Endometrial microvascular endothelial cells (primary cell): ENCODE measurements at regions not wholly inside any gene's neighbourhood (a gene's known extent, or its start where the extent isn't known, plus 50 kb on each side); places are given as distances from the start of the nearest gene placed in this dataset.

Experiments
- in situ Hi-C: cut with HindIII; loops from 2 replicates; pipeline ENCODE4 v1.10.0; 2017; ENCODE audit warnings: low sequenced_read_pairs, low pct_unique_long_range_greater_than_20kb; ENCODE audit errors: inconsistent ontology term

GRCh38 chr5:68499987-68500386 lies 284.4 kb downstream of the PIK3R1 start:
- in situ Hi-C loops: no loop called here

GRCh38 chr5:68500813-68501212 lies 285.3 kb downstream of the PIK3R1 start:
- in situ Hi-C loops: no loop called here

GRCh38 chr5:68502531-68502930 lies 287.0 kb downstream of the PIK3R1 start:
- in situ Hi-C loops: no loop called here

- in situ Hi-C loops: no loop called here
Measured at GRCh38 chr5:68504306-68504705, 288.8 kb downstream of the PIK3R1 start.

- in situ Hi-C loops: no loop called here
Measured at GRCh38 chr5:68505917-68506860, 290.6 kb downstream of the PIK3R1 start.

- in situ Hi-C loops: no loop called here
Measured at GRCh38 chr5:68515514-68515913, 300.0 kb downstream of the PIK3R1 start.

GRCh38 chr5:68518286-68518685 lies 302.7 kb downstream of the PIK3R1 start:
- in situ Hi-C loops: no loop called here

GRCh38 chr5:68519143-68519542 lies 303.6 kb downstream of the PIK3R1 start:
- in situ Hi-C loops: no loop called here

- in situ Hi-C loops: no loop called here
Measured at GRCh38 chr5:68521776-68522175, 306.2 kb downstream of the PIK3R1 start.

- in situ Hi-C loops: no loop called here
Measured at GRCh38 chr5:68522863-68523262, 307.3 kb downstream of the PIK3R1 start.

- in situ Hi-C loops: no loop called here
Measured at GRCh38 chr5:68528821-68529273, 313.3 kb downstream of the PIK3R1 start.

GRCh38 chr5:68529581-68529980 lies 314.0 kb downstream of the PIK3R1 start:
- in situ Hi-C loops: no loop called here

- in situ Hi-C loops: no loop called here
Measured at GRCh38 chr5:68531970-68532369, 316.4 kb downstream of the PIK3R1 start.

- in situ Hi-C loops: no loop called here
Measured at GRCh38 chr5:68533051-68533450, 317.5 kb downstream of the PIK3R1 start.

- in situ Hi-C loops: no loop called here
Measured at GRCh38 chr5:68533571-68534084, 318.1 kb downstream of the PIK3R1 start.

GRCh38 chr5:68534131-68534940 lies 318.8 kb downstream of the PIK3R1 start:
- in situ Hi-C loops: no loop called here

GRCh38 chr5:68534956-68535520 lies 319.5 kb downstream of the PIK3R1 start:
- in situ Hi-C loops: no loop called here

GRCh38 chr5:68538814-68539420 lies 323.4 kb downstream of the PIK3R1 start:
- in situ Hi-C loops: no loop called here
